ENCODE measurements at regions not wholly inside any gene's neighbourhood (a gene's known extent, or its start where the extent isn't known, plus 50 kb on each side); places are given as distances from the start of the nearest gene placed in this dataset.

DNA sequence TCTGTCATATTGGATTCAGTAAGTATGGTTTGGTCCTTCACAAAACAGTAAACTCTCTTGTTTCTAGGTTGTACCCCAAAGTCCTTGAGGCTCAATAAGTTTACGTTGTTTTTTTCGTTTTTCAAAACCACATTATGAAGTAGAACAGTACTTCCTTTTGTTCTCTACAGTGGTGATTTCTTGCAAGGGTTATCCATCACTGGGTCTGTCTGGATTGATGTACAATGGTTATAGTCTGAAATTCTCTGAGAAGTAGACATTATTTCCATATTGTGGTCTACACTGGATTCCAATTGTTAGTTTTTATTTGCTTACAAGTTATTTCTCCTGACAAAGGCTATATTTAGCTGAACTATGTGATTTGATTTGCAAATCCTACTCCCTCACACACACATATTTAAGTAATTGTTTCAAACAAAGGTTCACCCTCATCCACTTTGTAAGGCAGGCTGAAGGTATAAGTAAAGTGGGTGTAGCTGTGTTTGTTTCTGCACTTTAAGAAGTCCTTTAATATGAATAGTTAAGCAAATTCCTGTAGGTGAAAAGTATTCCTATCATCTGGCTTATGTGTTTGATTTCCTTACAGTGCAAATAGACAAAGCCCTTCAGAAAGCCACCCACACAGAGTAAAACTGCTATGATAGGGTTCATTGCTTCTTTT is 64.2 kb upstream of the MME start:
- DNase-seq (ENCODE audit: low read depth): no peak

DNA sequence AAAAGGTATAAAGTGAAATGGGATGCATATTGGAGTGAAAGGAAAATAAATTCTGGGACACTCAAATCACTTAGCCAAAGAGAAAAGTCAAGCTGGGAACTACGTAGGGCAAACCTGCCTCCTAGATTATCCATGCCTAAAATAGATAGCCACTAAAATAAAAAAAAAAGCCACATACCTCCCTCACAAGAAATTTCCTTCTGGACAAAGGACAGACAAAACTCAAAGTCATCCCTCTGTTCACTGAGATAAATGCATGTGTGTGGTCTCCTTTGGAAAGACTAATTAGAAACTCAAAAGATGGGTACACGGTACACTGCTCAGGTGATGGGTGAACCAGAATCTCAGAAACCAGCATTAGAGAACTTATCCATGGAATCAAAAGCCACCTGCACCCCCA is 65.2 kb upstream of the MME start:
- TF ChIP-seq, protein P1, sequence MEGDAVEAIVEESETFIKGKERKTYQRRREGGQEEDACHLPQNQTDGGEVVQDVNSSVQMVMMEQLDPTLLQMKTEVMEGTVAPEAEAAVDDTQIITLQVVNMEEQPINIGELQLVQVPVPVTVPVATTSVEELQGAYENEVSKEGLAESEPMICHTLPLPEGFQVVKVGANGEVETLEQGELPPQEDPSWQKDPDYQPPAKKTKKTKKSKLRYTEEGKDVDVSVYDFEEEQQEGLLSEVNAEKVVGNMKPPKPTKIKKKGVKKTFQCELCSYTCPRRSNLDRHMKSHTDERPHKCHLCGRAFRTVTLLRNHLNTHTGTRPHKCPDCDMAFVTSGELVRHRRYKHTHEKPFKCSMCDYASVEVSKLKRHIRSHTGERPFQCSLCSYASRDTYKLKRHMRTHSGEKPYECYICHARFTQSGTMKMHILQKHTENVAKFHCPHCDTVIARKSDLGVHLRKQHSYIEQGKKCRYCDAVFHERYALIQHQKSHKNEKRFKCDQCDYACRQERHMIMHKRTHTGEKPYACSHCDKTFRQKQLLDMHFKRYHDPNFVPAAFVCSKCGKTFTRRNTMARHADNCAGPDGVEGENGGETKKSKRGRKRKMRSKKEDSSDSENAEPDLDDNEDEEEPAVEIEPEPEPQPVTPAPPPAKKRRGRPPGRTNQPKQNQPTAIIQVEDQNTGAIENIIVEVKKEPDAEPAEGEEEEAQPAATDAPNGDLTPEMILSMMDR (IDR thresholded peaks at IDR 0.05; ENCODE audit: low read length, missing control alignments): no peak

More for the DNA sequence above, 64.2 kb upstream of the MME start:
- TF ChIP-seq, protein P1 (IDR thresholded peaks at IDR 0.05; ENCODE audit: low read length, missing control alignments): no peak
- no peak overlapping the region for H3K4me3 ChIP-seq (replicated peaks; ENCODE audit: low read depth, low read length)

DNA sequence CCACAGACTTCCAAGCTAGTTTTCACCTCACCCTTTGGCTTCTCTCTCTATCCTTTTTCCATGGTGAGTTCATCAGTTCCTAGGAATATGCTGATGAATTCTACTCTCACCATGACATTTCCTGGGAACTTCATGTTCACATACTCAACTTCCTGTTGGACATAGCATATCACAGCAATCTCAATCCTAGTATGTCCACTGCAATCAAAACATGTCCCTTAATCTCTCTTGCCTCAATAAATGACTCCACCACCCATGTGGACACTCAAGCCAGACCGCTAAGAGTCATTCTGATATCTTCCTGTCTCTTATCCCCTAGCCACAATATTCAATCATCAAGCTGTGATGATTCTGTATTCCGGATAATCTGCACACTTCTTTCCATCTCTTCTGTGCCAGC is 66.7 kb upstream of the MME start:
- DNase-seq (ENCODE audit: low read depth): peak; percentile 43
- TF ChIP-seq, protein P1 (IDR thresholded peaks at IDR 0.05; ENCODE audit: low read length, missing control alignments): no peak

More for the DNA sequence above, 65.2 kb upstream of the MME start:
- DNase-seq (ENCODE audit: low read depth): no peak
- H3K4me3 ChIP-seq (replicated peaks; ENCODE audit: low read depth, low read length): no peak overlapping the region

DNA sequence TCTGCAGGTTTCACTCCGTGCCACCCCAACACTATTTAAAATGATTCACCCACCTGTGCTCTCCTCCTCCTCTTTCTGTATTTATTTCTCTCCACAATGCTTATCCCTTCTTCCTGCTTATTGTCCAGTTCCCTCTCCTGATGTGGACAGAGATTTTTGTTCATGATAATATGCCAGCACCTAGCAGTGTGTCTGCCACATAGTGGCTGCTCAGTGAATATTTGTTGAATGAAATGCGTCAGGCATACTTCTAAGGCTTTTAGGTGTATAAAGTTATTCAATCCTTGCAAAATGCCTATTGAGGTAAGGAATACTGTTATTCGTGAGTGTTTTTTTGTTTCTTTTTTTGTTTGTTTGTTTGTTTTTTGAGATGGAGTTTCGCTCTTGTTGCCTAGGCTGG is 67.5 kb upstream of the MME start:
- TF ChIP-seq, protein P1 (IDR thresholded peaks at IDR 0.05; ENCODE audit: low read length, missing control alignments): no peak
- DNase-seq (ENCODE audit: low read depth): no peak
- H3K4me3 ChIP-seq (replicated peaks; ENCODE audit: low read depth, low read length): no peak overlapping the region

More for the DNA sequence above, 66.7 kb upstream of the MME start:
- H3K4me3 ChIP-seq (replicated peaks; ENCODE audit: low read depth, low read length): no peak overlapping the region

DNA sequence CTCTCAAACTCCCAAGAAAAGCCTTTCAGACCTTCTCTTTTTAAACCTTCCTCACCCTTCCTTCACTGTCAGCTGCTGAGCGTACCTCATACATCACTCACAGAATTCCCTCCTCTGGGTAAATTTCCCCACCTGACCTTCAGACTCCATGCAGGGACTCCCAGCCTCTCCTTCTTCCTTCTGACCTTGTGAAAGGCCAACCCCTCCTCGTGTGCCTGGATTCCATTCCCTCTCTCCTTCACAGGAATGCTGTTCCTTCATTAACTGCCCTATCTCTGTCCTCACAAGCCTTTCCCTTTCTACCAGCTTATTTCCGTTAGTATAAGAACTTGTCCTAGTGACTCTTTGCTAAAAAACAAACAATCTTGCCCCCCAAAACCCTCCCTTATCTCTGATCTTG is 69.7 kb upstream of the MME start:
- DNase-seq (ENCODE audit: low read depth): no peak
- H3K4me3 ChIP-seq (replicated peaks; ENCODE audit: low read depth, low read length): no peak overlapping the region
- TF ChIP-seq, protein P1 (IDR thresholded peaks at IDR 0.05; ENCODE audit: low read length, missing control alignments): no peak

DNA sequence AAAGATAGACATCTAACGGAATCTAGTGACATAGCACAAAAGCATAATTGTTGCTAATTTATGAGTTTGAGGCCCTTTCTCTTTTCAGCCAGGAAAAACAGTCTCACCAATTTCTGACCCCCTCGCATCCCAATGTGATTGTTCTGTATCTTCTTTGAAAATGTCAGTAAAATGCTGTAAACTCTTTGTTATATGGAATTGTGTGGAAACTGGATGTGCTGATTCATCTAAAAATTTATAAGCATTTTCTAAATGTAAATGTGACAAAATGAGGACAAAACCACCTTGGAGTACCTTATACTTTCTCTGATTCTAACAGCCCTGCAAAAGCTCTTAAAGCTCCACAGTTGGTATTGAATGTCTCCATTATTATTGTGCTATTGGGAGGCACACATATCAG is 70.9 kb upstream of the MME start:
- TF ChIP-seq, protein P1 (IDR thresholded peaks at IDR 0.05; ENCODE audit: low read length, missing control alignments): no peak
- H3K4me3 ChIP-seq (replicated peaks; ENCODE audit: low read depth, low read length): no peak overlapping the region
- DNase-seq (ENCODE audit: low read depth): no peak

DNA sequence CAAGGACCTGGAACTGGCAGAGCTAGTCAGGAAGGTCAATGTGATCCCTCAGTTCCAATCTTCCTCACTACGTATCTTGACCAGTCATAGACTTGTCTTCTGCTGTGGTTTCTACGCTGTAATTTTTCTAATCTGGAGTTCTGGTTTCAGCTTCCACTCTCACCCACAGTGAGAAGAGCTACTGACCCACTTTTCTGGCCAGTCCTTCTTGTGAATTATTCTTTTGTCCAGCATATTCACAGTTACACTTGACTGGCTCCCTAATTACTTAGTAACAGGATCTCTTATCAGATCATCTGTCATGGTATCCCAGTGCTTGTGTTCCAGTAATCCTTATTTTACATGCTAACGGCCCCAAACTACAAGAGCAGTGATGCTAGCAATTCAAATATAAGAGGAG is 72.4 kb upstream of the MME start:
- TF ChIP-seq, protein P1 (IDR thresholded peaks at IDR 0.05; ENCODE audit: low read length, missing control alignments): no peak
- no peak overlapping the region for H3K4me3 ChIP-seq (replicated peaks; ENCODE audit: low read depth, low read length)
- DNase-seq (ENCODE audit: low read depth): no peak
